CD14-positive monocyte (primary cell): ENCODE measurements at regions not wholly inside any gene's neighbourhood (a gene's known extent, or its start where the extent isn't known, plus 50 kb on each side); places are given as distances from the start of the nearest gene placed in this dataset.
"Not testable (repeated sequence)": the region's sequence is repeated elsewhere in the genome, so short reads cannot be mapped to it uniquely, and the experiment has no call there.

Experiments used
- DNase-seq, 3 donors: peaks; one replicate each; pipeline ENCODE4 v3.0.0-alpha.2; 2011 to 2022
- H2AFZ ChIP-seq: 2 replicates; pipeline ENCODE4 v1.6.0; 2012; ENCODE audit warnings: mild to moderate bottlenecking, low read depth, low read length, inconsistent platforms; ENCODE audit not compliant: insufficient read depth, poor library complexity, severe bottlenecking
- H3K27ac ChIP-seq, 2 donors: 1 replicate in 1 of 2; 2 replicates in 1 of 2; pipeline ENCODE4 v1.5.1; 2012 to 2013; ENCODE audit warnings: low read length in 2 of 2, control low read depth in 1 of 2, inconsistent platforms in 1 of 2, low read depth in 1 of 2, mild to moderate bottlenecking in 1 of 2
- H3K27me3 ChIP-seq, 2 donors: one replicate each; pipeline versions ENCODE4 v1.6.0 to v1.6.1; 2011 to 2013; ENCODE audit warnings: low read length in 2 of 2; ENCODE audit not compliant: control insufficient read depth in 2 of 2, insufficient read depth in 2 of 2
- H3K36me3 ChIP-seq, 2 donors: replicated peaks in 1 of 2; 1 replicate in 1 of 2; 2 replicates in 1 of 2; pipeline versions ENCODE4 v1.5.1 to v1.6.1; 2012 to 2013; ENCODE audit warnings: low read length in 2 of 2, control low read depth in 1 of 2, inconsistent platforms in 1 of 2, mild to moderate bottlenecking in 1 of 2; ENCODE audit not compliant: insufficient read depth in 2 of 2, control insufficient read depth in 1 of 2
- H3K4me1 ChIP-seq, 2 donors: 1 replicate in 1 of 2; 2 replicates in 1 of 2; pipeline versions ENCODE4 v1.5.1 to v1.6.1; 2012 to 2013; ENCODE audit warnings: low read length in 2 of 2, control low read depth in 1 of 2, inconsistent platforms in 1 of 2, mild to moderate bottlenecking in 1 of 2, moderate library complexity in 1 of 2; ENCODE audit not compliant: insufficient read depth in 2 of 2, control insufficient read depth in 1 of 2
- H3K4me2 ChIP-seq: replicated peaks from 2 replicates; pipeline ENCODE3; 2012; ENCODE audit warnings: low read length, moderate library complexity, mild to moderate bottlenecking; ENCODE audit not compliant: poor library complexity, severe bottlenecking; ENCODE audit errors: extremely low read depth
- H3K4me3 ChIP-seq, 3 experiments: fragments of 200-600 bp in 1 of 3; sonication (generic) in 1 of 3; replicated peaks in 1 of 3; 1 replicate in 2 of 3; 2 replicates in 1 of 3; pipeline ENCODE4 v1.5.1; 2011 to 2013; ENCODE audit warnings: low read length in 3 of 3, mild to moderate bottlenecking in 3 of 3, control low read depth in 2 of 3, low read depth in 2 of 3, inconsistent platforms in 1 of 3, moderate library complexity in 1 of 3
- H3K79me2 ChIP-seq: 2 replicates; pipeline ENCODE4 v1.6.0; 2012; ENCODE audit warnings: mild to moderate bottlenecking, control low read depth, inconsistent platforms, low read length, moderate library complexity; ENCODE audit not compliant: insufficient read depth
- H3K9ac ChIP-seq: 2 replicates; pipeline ENCODE4 v1.6.0; 2017; ENCODE audit warnings: low read length, mild to moderate bottlenecking; ENCODE audit not compliant: insufficient read depth, poor library complexity, severe bottlenecking
- H3K9me3 ChIP-seq, 2 donors: replicated peaks in 1 of 2; 1 replicate in 1 of 2; 2 replicates in 1 of 2; pipeline versions ENCODE4 v1.5.1 to v1.6.1; 2012 to 2013; ENCODE audit warnings: low read length in 2 of 2, control low read depth in 1 of 2; ENCODE audit not compliant: control insufficient read depth in 1 of 2, insufficient read depth in 1 of 2
- H4K20me1 ChIP-seq: 2 replicates; pipeline ENCODE4 v1.6.0; 2012; ENCODE audit warnings: mild to moderate bottlenecking, low read length, control low read depth, moderate library complexity; ENCODE audit not compliant: insufficient read depth
- H3K27ac Mint-ChIP-seq, 7 donors: one replicate each; pipeline ENCODE4 v1.8.0; 2020; ENCODE audit warnings: mild to moderate bottlenecking in 7 of 7, mixed read lengths in 7 of 7, moderate library complexity in 6 of 7, inconsistent platforms in 2 of 7
- H3K27me3 Mint-ChIP-seq, 3 donors: one replicate each; pipeline ENCODE4 v1.8.0; 2021 to 2022; ENCODE audit warnings: low read depth in 3 of 3, mild to moderate bottlenecking in 3 of 3, mixed read lengths in 3 of 3, moderate library complexity in 3 of 3, inconsistent platforms in 1 of 3
- H3K36me3 Mint-ChIP-seq, 2 donors: one replicate each; pipeline ENCODE4 v1.8.0; 2020; ENCODE audit warnings: mixed read lengths in 2 of 2, inconsistent platforms in 1 of 2, mild to moderate bottlenecking in 1 of 2
- H3K4me1 Mint-ChIP-seq: one replicate; pipeline ENCODE4 v1.8.0; 2020; ENCODE audit warnings: mild to moderate bottlenecking, mixed read lengths
- H3K4me3 Mint-ChIP-seq, 2 donors: one replicate each; pipeline ENCODE4 v1.8.0; 2020; ENCODE audit warnings: mild to moderate bottlenecking in 2 of 2, mixed read lengths in 2 of 2, moderate library complexity in 1 of 2
- H3K9me3 Mint-ChIP-seq, 7 donors: one replicate each; pipeline ENCODE4 v1.8.0; 2020 to 2022; ENCODE audit warnings: mixed read lengths in 7 of 7, mild to moderate bottlenecking in 6 of 7, moderate library complexity in 6 of 7, inconsistent platforms in 2 of 7
- WGBS: methylation state at CpG from one replicate; pipeline ENCODE4 v1.1.5; 2013; ENCODE audit warnings: missing lambda C conversion rate; ENCODE audit not compliant: insufficient coverage; 5-methylcytosine and 5-hydroxymethylcytosine counted together
- intact Hi-C, 2 donors: fragments of 100-400 bp; cut with micrococcal nuclease; formaldehyde crosslinking; loops; one replicate each; pipeline versions ENCODE4 v1.15.0 to v1.15.1; 2023
- TF ChIP-seq, protein P1 (sequence below): fragments of 200-600 bp; IDR thresholded peaks from one replicate; pipeline ENCODE4 v1.8.0; 2022; ENCODE audit warnings: antibody characterized with exemption, mild to moderate bottlenecking

DNA sequence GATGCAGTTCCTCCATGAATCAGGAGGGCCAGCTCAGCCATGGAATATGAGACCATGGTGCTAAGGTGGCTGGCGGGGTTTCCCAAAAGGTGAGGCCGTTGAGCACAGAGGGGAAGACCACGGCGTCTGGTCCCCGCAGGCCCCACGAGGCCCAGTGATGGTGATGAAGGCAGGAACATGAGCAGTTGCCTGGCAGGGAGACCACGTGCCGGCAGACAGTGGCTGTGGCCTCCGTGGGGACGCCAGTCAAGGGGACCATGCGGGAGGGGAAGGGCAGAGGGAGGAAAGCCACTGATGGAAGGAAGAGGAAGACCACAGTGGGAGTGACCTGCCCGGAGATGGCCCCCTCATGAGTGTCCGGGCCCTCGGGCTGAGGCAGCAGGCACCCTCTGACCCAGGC is 220.9 kb upstream of the SGCG start:
- H3K27me3 ChIP-seq, H4K20me1 ChIP-seq, H3K36me3 ChIP-seq, H2AFZ ChIP-seq, H3K4me1 ChIP-seq, H3K27ac Mint-ChIP-seq, H3K4me2 ChIP-seq, H3K27ac ChIP-seq, H3K4me3 ChIP-seq, H3K4me3 Mint-ChIP-seq, DNase-seq, H3K27me3 Mint-ChIP-seq, H3K9ac ChIP-seq, H3K4me1 Mint-ChIP-seq, H3K9me3 ChIP-seq, intact Hi-C loops, H3K36me3 Mint-ChIP-seq, H3K79me2 ChIP-seq: not testable (repeated sequence)
- 96% methylated on average over 5 of the region's 14 CpGs for WGBS
- peaks cover 0 to 15% (median 5%) of the 10 kb centered on the region in 7 donors for H3K9me3 Mint-ChIP-seq

DNA sequence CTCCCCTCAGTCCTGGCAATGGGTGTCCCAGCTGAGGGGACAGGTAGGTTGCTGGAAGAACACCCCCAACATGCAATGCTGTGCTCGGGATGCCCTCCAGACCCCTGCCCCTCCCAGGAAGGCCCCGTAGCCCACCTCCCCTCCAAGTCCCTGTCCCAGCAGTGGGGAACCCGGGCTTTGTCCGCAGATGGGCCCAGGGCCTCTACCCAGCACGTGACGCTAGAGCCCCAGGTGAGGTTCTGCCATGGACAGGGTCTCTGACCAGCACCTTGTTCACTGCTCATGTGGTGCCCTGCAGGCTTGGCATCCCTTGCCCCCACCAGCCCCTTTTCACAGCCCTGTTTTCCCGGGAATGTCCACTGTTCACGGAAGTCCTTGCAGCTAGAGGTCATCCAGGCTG is 220.0 kb upstream of the SGCG start:
- DNase-seq, result no peak
- Histone ChIP-seq H3K27me3 (no peaks in the 10 kb centered on the region), H3K4me3 (no peak overlapping the region), H2AFZ (no peak overlapping the region), H3K9me3 (peaks cover 0 to 5% of the 10 kb centered on the region in 2 donors), H3K4me1 (no peaks in the 10 kb centered on the region), H3K36me3 (no peaks in the 10 kb centered on the region), H3K4me2 (no peak overlapping the region), H3K9ac (no peak overlapping the region), H4K20me1 (no peaks in the 10 kb centered on the region), H3K79me2 (no peaks in the 10 kb centered on the region), H3K27ac (no peak overlapping the region)
- peak overlapping the region in 1 of 2 donors; percentile 15 for H3K4me3 Mint-ChIP-seq
- peaks cover 3% of the 10 kb centered on the region for H3K4me1 Mint-ChIP-seq
- peaks cover 0 to 6% (median 2%) of the 10 kb centered on the region in 3 donors for H3K27me3 Mint-ChIP-seq
- WGBS, result 94% methylated on average over 5 of the region's 8 CpGs
- peaks cover 0 to 22% (median 7%) of the 10 kb centered on the region in 7 donors for H3K9me3 Mint-ChIP-seq
- H3K27ac Mint-ChIP-seq, result no peak overlapping the region
- H3K36me3 Mint-ChIP-seq, result no peaks in the 10 kb centered on the region
- TF ChIP-seq, protein P1, sequence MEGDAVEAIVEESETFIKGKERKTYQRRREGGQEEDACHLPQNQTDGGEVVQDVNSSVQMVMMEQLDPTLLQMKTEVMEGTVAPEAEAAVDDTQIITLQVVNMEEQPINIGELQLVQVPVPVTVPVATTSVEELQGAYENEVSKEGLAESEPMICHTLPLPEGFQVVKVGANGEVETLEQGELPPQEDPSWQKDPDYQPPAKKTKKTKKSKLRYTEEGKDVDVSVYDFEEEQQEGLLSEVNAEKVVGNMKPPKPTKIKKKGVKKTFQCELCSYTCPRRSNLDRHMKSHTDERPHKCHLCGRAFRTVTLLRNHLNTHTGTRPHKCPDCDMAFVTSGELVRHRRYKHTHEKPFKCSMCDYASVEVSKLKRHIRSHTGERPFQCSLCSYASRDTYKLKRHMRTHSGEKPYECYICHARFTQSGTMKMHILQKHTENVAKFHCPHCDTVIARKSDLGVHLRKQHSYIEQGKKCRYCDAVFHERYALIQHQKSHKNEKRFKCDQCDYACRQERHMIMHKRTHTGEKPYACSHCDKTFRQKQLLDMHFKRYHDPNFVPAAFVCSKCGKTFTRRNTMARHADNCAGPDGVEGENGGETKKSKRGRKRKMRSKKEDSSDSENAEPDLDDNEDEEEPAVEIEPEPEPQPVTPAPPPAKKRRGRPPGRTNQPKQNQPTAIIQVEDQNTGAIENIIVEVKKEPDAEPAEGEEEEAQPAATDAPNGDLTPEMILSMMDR, result no peak
- intact Hi-C loops, result no loop called here

DNA sequence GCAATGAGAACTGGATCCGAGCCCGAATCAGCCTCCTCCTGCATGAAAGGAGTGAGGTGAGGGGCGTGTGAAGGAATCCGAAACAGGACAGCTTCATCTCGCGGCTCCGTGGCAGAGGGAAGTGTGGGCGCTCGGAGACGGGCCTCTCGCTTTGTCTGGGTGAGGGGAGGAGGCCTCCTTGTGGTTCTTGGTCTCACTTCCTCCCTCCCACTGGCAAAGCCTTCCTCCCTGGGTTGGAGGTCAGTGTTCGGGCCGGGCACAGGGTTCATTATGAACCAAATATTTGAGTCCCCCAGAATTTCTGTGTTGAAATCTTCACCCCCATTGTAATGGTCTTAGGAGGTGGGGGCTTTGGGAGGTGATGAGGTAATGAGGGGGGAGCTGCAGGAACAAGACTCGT is 219.4 kb upstream of the SGCG start:
- intact Hi-C loops, H3K4me2 ChIP-seq, H3K9me3 ChIP-seq, H3K4me3 ChIP-seq, H3K27me3 ChIP-seq, H3K27me3 Mint-ChIP-seq, H4K20me1 ChIP-seq, DNase-seq, H3K79me2 ChIP-seq, H3K36me3 ChIP-seq, H3K9ac ChIP-seq, H3K4me1 ChIP-seq, H3K27ac ChIP-seq, H2AFZ ChIP-seq, H3K4me1 Mint-ChIP-seq, H3K36me3 Mint-ChIP-seq: not testable (repeated sequence)
- peak overlapping the region in 1 of 7 donors; percentile 38 for H3K27ac Mint-ChIP-seq
- peaks cover 0 to 22% (median 7%) of the 10 kb centered on the region in 7 donors for H3K9me3 Mint-ChIP-seq
- 38% methylated on average over 1 of the region's 14 CpGs for WGBS
- H3K4me3 Mint-ChIP-seq, result peak overlapping the region in 1 of 2 donors; percentile 15
